DOHH2 (cell line): ENCODE measurements at regions not wholly inside any gene's neighbourhood (a gene's known extent, or its start where the extent isn't known, plus 50 kb on each side); places are given as distances from the start of the nearest gene placed in this dataset.

Source experiments
- H3F3A ChIP-seq: fragments of 200-600 bp; sonication (generic), shearing (Covaris generic); 2 replicates; pipeline ENCODE4 v1.6.0; 2016; ENCODE audit warnings: antibody characterized with exemption, mild to moderate bottlenecking; ENCODE audit not compliant: control insufficient read depth, insufficient read depth
- H3K27ac ChIP-seq: fragments of 200-600 bp; sonication (generic); 2 replicates; pipeline ENCODE4 v1.5.1; 2014; ENCODE audit warnings: low read depth, mild to moderate bottlenecking, low read length, moderate library complexity
- H3K27me3 ChIP-seq: fragments of 200-600 bp; sonication (generic); 2 replicates; pipeline ENCODE4 v1.6.1; 2014; ENCODE audit warnings: mild to moderate bottlenecking, low read length, mixed read lengths; ENCODE audit not compliant: control insufficient read depth
- H3K36me3 ChIP-seq: fragments of 200-600 bp; sonication (generic); 2 replicates; pipeline ENCODE4 v1.6.1; 2014; ENCODE audit warnings: mild to moderate bottlenecking, low read length, moderate library complexity, mixed read lengths; ENCODE audit not compliant: control insufficient read depth
- H3K4me1 ChIP-seq: fragments of 200-600 bp; sonication (generic); 2 replicates; pipeline ENCODE4 v1.6.1; 2014; ENCODE audit warnings: mild to moderate bottlenecking, low read length, mixed read lengths; ENCODE audit not compliant: control insufficient read depth
- H3K4me2 ChIP-seq: fragments of 200-600 bp; sonication (generic); 2 replicates; pipeline ENCODE4 v1.6.0; 2014; ENCODE audit warnings: mild to moderate bottlenecking, low read length, moderate library complexity
- H3K4me3 ChIP-seq: fragments of 200-600 bp; sonication (generic); 2 replicates; pipeline ENCODE4 v1.5.1; 2014; ENCODE audit warnings: mild to moderate bottlenecking, low read length, mixed read lengths
- H3K79me2 ChIP-seq: fragments of 200-600 bp; sonication (generic); 2 replicates; pipeline ENCODE4 v1.6.1; 2014; ENCODE audit warnings: mild to moderate bottlenecking, low read length, mixed read lengths; ENCODE audit not compliant: control insufficient read depth
- H3K9me2 ChIP-seq: fragments of 200-600 bp; sonication (generic); replicated peaks from 2 replicates; pipeline ENCODE4 v1.6.1; 2014; ENCODE audit warnings: mild to moderate bottlenecking, low read length, mixed read lengths; ENCODE audit not compliant: control insufficient read depth
- H3K9me3 ChIP-seq: fragments of 200-600 bp; sonication (generic); 2 replicates; pipeline ENCODE4 v1.6.1; 2014; ENCODE audit warnings: antibody characterized with exemption, low read length, mixed read lengths; ENCODE audit not compliant: control insufficient read depth, insufficient read depth
- H4K20me1 ChIP-seq: fragments of 200-600 bp; sonication (generic); 2 replicates; pipeline ENCODE4 v1.6.0; 2014; ENCODE audit warnings: low read depth, mild to moderate bottlenecking, antibody characterized with exemption, low read length, moderate library complexity; ENCODE audit not compliant: control insufficient read depth, insufficient read depth
- EZH2phosphoT487 ChIP-seq: fragments of 200-600 bp; sonication (generic); IDR thresholded peaks from 2 replicates; pipeline ENCODE4 v1.6.1; 2017; ENCODE audit warnings: borderline replicate concordance, mild to moderate bottlenecking, antibody characterized with exemption, low read length, moderate library complexity, mixed read lengths
- TF ChIP-seq, protein P1 (sequence below): fragments of 200-600 bp; sonication (generic); IDR thresholded peaks from one replicate; pipeline ENCODE4 v1.5.1; 2014; ENCODE audit warnings: antibody characterized with exemption, mild to moderate bottlenecking, low read depth, low read length; ENCODE audit not compliant: poor library complexity, severe bottlenecking

GRCh38 chr4:54395013-54395527 lies 166.0 kb downstream of the PDGFRA start:
- no peaks in the 10 kb centered on the region for H3K9me2 ChIP-seq
- no peaks in the 10 kb centered on the region for H3K79me2 ChIP-seq
- H4K20me1 ChIP-seq: no peaks in the 10 kb centered on the region
- TF ChIP-seq, protein P1, sequence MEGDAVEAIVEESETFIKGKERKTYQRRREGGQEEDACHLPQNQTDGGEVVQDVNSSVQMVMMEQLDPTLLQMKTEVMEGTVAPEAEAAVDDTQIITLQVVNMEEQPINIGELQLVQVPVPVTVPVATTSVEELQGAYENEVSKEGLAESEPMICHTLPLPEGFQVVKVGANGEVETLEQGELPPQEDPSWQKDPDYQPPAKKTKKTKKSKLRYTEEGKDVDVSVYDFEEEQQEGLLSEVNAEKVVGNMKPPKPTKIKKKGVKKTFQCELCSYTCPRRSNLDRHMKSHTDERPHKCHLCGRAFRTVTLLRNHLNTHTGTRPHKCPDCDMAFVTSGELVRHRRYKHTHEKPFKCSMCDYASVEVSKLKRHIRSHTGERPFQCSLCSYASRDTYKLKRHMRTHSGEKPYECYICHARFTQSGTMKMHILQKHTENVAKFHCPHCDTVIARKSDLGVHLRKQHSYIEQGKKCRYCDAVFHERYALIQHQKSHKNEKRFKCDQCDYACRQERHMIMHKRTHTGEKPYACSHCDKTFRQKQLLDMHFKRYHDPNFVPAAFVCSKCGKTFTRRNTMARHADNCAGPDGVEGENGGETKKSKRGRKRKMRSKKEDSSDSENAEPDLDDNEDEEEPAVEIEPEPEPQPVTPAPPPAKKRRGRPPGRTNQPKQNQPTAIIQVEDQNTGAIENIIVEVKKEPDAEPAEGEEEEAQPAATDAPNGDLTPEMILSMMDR: no peak
- no peak for TF ChIP-seq EZH2phosphoT487
- H3K4me1 ChIP-seq: no peaks in the 10 kb centered on the region
- no peaks in the 10 kb centered on the region for H3K9me3 ChIP-seq
- H3K27ac ChIP-seq: no peak overlapping the region
- H3K36me3 ChIP-seq: no peaks in the 10 kb centered on the region
- H3K27me3 ChIP-seq: no peaks in the 10 kb centered on the region
- H3F3A ChIP-seq: no peaks in the 10 kb centered on the region
- no peak overlapping the region for H3K4me3 ChIP-seq
- no peak overlapping the region for H3K4me2 ChIP-seq

DNA sequence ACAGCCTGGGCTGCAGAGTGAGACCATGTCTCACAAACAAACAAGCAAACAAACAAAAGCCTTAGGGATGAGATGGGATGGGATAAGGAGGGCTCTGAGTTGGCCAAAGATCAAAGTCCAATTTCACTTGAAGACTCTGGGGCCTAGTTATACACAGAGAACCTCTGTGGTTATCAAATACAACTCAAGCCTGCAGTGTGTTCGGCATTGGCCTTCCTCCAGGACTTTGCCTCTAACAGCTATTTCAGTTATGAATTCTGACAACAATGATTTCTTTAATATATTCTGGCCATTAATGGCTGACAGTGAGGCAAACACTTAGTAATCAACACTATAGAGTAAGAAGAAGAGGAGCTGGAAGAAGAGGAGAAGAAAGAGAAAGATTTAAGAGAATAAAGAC lies 171.1 kb downstream of the PDGFRA start:
- H3K79me2 ChIP-seq: no peaks in the 10 kb centered on the region
- H3K27me3 ChIP-seq: no peaks in the 10 kb centered on the region
- no peak overlapping the region for H3K27ac ChIP-seq
- TF ChIP-seq, protein P1: no peak
- TF ChIP-seq EZH2phosphoT487: no peak
- H3K9me3 ChIP-seq: no peaks in the 10 kb centered on the region
- H3F3A ChIP-seq: no peaks in the 10 kb centered on the region
- H3K4me1 ChIP-seq: no peaks in the 10 kb centered on the region
- no peaks in the 10 kb centered on the region for H3K36me3 ChIP-seq
- H3K4me2 ChIP-seq: no peak overlapping the region
- H4K20me1 ChIP-seq: no peaks in the 10 kb centered on the region
- no peak overlapping the region for H3K4me3 ChIP-seq
- H3K9me2 ChIP-seq: no peaks in the 10 kb centered on the region

DNA sequence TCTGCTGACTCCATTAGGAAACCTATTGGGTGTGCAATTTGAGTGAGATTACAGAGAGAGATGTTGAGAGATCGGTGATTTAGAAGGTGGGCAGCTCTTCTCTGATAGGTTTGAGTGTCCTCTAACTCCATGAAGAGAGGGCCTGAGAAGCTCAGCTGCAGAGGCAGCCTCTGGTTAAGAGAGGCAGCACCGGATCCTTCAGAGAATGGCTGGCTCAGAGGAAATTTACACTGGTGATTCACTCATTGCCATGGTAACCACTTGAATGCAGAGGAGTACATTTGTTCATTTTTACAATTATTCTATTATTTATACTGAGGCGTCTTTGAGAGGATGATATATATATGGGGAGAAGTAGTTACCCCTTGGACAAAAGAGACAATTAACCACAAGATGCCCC lies 171.7 kb downstream of the PDGFRA start:
- H3K9me2 ChIP-seq: no peaks in the 10 kb centered on the region
- H3K36me3 ChIP-seq: no peaks in the 10 kb centered on the region
- H3K4me1 ChIP-seq: no peaks in the 10 kb centered on the region
- H3K79me2 ChIP-seq: no peaks in the 10 kb centered on the region
- no peaks in the 10 kb centered on the region for H4K20me1 ChIP-seq
- no peaks in the 10 kb centered on the region for H3K27me3 ChIP-seq
- TF ChIP-seq, protein P1: no peak
- TF ChIP-seq EZH2phosphoT487: no peak
- no peak overlapping the region for H3K4me3 ChIP-seq
- no peak overlapping the region for H3K27ac ChIP-seq
- H3F3A ChIP-seq: no peaks in the 10 kb centered on the region
- no peaks in the 10 kb centered on the region for H3K9me3 ChIP-seq
- no peak overlapping the region for H3K4me2 ChIP-seq
